HL-60/S4 treated with retinoic acid at 250 ng/mL for 4 days and 3 days (cell line): ENCODE measurements at regions not wholly inside any gene's neighbourhood (a gene's known extent, or its start where the extent isn't known, plus 50 kb on each side); places are given as distances from the start of the nearest gene placed in this dataset.

Experiments used
- in situ Hi-C: fragments of 300-500 bp; cut with MboI; formaldehyde crosslinking; loops from 2 replicates; pipeline ENCODE4 v1.7.0; 2022; ENCODE audit warnings: low sequenced_read_pairs

- in situ Hi-C loops: no loop called here
Measured at GRCh38 chr12:127548123-127548553, 718.8 kb upstream of the TMEM132C start.

- in situ Hi-C loops: no loop called here
Measured at GRCh38 chr12:127550271-127550670, 716.7 kb upstream of the TMEM132C start.

GRCh38 chr12:127552838-127553237, 714.1 kb upstream of the TMEM132C start:
- in situ Hi-C loops: no loop called here

GRCh38 chr12:127555071-127555470, 711.9 kb upstream of the TMEM132C start:
- in situ Hi-C loops: no loop called here

- in situ Hi-C loops: no loop called here
Measured at GRCh38 chr12:127556231-127556886, 710.6 kb upstream of the TMEM132C start.

GRCh38 chr12:127558361-127558760, 708.6 kb upstream of the TMEM132C start:
- in situ Hi-C loops: no loop called here

- in situ Hi-C loops: no loop called here
Measured at GRCh38 chr12:127559349-127560040, 707.5 kb upstream of the TMEM132C start.

- in situ Hi-C loops: no loop called here
Measured at GRCh38 chr12:127560041-127560478, 706.9 kb upstream of the TMEM132C start.

GRCh38 chr12:127562816-127563215, 704.2 kb upstream of the TMEM132C start:
- in situ Hi-C loops: no loop called here

- in situ Hi-C loops: no loop called here
Measured at GRCh38 chr12:127565241-127565640, 701.7 kb upstream of the TMEM132C start.

GRCh38 chr12:127567531-127567930, 699.4 kb upstream of the TMEM132C start:
- in situ Hi-C loops: no loop called here

- in situ Hi-C loops: no loop called here
Measured at GRCh38 chr12:127570387-127570786, 696.6 kb upstream of the TMEM132C start.

- in situ Hi-C loops: no loop called here
Measured at GRCh38 chr12:127570793-127571360, 696.1 kb upstream of the TMEM132C start.

GRCh38 chr12:127571578-127571977, 695.4 kb upstream of the TMEM132C start:
- in situ Hi-C loops: no loop called here

- in situ Hi-C loops: no loop called here
Measured at GRCh38 chr12:127579446-127579845, 687.5 kb upstream of the TMEM132C start.

- in situ Hi-C loops: no loop called here
Measured at GRCh38 chr12:127582074-127582473, 684.9 kb upstream of the TMEM132C start.

- in situ Hi-C loops: no loop called here
Measured at GRCh38 chr12:127583041-127583440, 683.9 kb upstream of the TMEM132C start.

- in situ Hi-C loops: no loop called here
Measured at GRCh38 chr12:127588249-127588648, 678.7 kb upstream of the TMEM132C start.

GRCh38 chr12:127589541-127589940, 677.4 kb upstream of the TMEM132C start:
- in situ Hi-C loops: no loop called here

GRCh38 chr12:127590868-127591267, 676.1 kb upstream of the TMEM132C start:
- in situ Hi-C loops: no loop called here

GRCh38 chr12:127592245-127592644, 674.7 kb upstream of the TMEM132C start:
- in situ Hi-C loops: no loop called here

- in situ Hi-C loops: no loop called here
Measured at GRCh38 chr12:127594351-127594970, 672.5 kb upstream of the TMEM132C start.
